ENCODE measurements at regions not wholly inside any gene's neighbourhood (a gene's known extent, or its start where the extent isn't known, plus 50 kb on each side); places are given as distances from the start of the nearest gene placed in this dataset.

DNA sequence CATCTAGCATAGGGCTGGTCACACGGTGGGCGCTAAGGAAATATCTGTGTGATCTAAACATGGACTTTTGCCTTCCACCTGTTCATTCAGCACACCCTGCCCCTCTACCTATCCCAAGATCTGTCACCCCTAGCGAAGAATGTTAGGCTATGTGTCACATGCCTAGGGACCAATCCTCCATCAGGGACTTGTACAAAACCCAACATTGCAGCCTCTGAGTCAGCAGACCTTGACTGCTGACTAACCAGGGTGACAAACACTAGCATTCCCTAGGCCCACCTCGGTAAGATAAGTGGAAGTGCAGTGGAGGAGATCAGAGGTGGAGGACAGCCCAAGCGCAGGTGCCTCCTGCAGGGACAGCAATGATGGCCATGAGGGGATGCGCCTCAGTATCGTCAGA lies 99.2 kb downstream of the SOX11 start:
- intact Hi-C loops (cut with DNase I), result no loop called here
- Histone ChIP-seq H3K4me1 (no peaks in the 10 kb centered on the region), H3K27me3 (no peaks in the 10 kb centered on the region), H3K36me3 (no peaks in the 10 kb centered on the region), H3K27ac (no peak overlapping the region), H3K9me3 (peaks cover 0 to 15% of the 10 kb centered on the region in 2 donors), H3K4me3 (no peak overlapping the region)
- no peak for DNase-seq (ENCODE audit: low spot score in 2 of 2)
- TF ChIP-seq, protein P1, sequence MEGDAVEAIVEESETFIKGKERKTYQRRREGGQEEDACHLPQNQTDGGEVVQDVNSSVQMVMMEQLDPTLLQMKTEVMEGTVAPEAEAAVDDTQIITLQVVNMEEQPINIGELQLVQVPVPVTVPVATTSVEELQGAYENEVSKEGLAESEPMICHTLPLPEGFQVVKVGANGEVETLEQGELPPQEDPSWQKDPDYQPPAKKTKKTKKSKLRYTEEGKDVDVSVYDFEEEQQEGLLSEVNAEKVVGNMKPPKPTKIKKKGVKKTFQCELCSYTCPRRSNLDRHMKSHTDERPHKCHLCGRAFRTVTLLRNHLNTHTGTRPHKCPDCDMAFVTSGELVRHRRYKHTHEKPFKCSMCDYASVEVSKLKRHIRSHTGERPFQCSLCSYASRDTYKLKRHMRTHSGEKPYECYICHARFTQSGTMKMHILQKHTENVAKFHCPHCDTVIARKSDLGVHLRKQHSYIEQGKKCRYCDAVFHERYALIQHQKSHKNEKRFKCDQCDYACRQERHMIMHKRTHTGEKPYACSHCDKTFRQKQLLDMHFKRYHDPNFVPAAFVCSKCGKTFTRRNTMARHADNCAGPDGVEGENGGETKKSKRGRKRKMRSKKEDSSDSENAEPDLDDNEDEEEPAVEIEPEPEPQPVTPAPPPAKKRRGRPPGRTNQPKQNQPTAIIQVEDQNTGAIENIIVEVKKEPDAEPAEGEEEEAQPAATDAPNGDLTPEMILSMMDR (IDR thresholded peaks at IDR 0.05), result no peak

DNA sequence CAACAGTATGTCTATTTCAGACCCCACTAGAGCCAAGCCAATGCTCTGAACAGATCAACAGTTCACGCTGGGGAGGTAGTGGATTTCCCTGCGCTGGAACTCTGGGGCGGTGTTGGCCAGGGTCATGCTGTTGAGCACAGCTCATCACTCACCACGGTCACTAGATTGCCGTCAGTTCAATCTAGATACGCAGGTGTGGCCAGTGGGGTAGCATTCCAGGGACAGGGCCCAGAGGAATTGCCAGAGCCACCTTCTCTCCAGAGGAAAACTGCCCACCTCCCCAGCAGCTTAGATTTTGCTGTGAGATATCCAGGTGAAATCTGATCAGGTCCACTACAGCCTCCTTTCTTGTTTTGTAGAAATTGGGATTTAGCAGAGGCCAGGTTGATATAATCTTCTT lies 101.8 kb downstream of the SOX11 start:
- TF ChIP-seq, protein P1 (IDR thresholded peaks at IDR 0.05), result no peak
- H3K4me3 ChIP-seq, result no peak overlapping the region
- H3K27me3 ChIP-seq, result no peaks in the 10 kb centered on the region
- DNase-seq (ENCODE audit: low spot score in 2 of 2), result no peak
- peaks cover 0 to 2% of the 10 kb centered on the region in 2 donors for H3K9me3 ChIP-seq
- intact Hi-C loops (cut with DNase I), result no loop called here
- H3K27ac ChIP-seq, result no peak overlapping the region
- H3K4me1 ChIP-seq, result no peaks in the 10 kb centered on the region
- no peaks in the 10 kb centered on the region for H3K36me3 ChIP-seq

DNA sequence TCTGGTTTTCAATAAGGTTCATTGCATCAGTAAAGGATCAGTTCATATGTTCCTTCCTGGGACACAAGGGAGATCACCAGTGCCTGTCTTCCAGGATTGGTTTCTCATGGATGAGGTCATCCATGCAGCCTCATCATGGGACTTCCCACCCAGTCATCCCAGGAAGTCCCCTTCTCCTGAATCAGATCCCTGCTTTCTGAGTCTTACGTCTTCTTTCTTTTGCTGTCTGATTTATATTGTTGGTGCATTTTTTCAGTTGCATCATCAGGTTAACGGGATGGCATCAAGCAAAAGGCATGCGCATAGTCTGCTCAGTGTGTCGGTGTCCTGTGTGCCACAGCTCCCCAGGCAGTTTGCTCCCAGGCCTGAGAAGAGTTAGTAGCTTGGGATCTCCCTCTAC lies 105.9 kb downstream of the SOX11 start:
- TF ChIP-seq, protein P1 (IDR thresholded peaks at IDR 0.05), result no peak
- H3K4me3 ChIP-seq, result no peak overlapping the region
- H3K27ac ChIP-seq, result no peak overlapping the region
- intact Hi-C loops (cut with DNase I), result no loop called here
- no peak for DNase-seq (ENCODE audit: low spot score in 2 of 2)
- H3K4me1 ChIP-seq, result no peaks in the 10 kb centered on the region
- no peaks in the 10 kb centered on the region for H3K27me3 ChIP-seq
- H3K36me3 ChIP-seq, result no peaks in the 10 kb centered on the region
- H3K9me3 ChIP-seq, result no peaks in the 10 kb centered on the region

DNA sequence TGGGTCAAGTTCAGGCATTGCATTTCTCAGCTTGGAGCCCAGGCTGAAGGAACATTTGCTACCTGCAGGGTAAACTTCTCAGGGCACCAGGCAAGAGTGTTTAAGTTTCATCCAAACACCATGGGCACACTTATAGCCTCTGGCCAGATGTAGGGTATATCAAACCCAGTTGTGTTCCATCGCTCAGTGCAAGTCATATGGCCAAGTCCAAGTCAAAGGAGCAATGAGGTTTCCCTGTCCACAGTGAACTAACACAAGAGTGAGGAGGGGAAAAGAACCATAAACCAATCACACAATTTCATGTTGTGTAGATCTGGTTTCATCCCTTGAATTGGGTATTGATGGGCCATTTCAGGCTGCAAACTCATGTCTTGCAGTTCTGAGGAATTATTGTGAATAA lies 107.2 kb downstream of the SOX11 start:
- no peak overlapping the region for H3K4me3 ChIP-seq
- H3K4me1 ChIP-seq, result no peaks in the 10 kb centered on the region
- H3K27ac ChIP-seq, result no peak overlapping the region
- H3K36me3 ChIP-seq, result no peaks in the 10 kb centered on the region
- TF ChIP-seq, protein P1 (IDR thresholded peaks at IDR 0.05), result no peak
- DNase-seq (ENCODE audit: low spot score in 2 of 2), result no peak
- no peaks in the 10 kb centered on the region for H3K9me3 ChIP-seq
- intact Hi-C loops (cut with DNase I), result no loop called here
- H3K27me3 ChIP-seq, result no peaks in the 10 kb centered on the region

DNA sequence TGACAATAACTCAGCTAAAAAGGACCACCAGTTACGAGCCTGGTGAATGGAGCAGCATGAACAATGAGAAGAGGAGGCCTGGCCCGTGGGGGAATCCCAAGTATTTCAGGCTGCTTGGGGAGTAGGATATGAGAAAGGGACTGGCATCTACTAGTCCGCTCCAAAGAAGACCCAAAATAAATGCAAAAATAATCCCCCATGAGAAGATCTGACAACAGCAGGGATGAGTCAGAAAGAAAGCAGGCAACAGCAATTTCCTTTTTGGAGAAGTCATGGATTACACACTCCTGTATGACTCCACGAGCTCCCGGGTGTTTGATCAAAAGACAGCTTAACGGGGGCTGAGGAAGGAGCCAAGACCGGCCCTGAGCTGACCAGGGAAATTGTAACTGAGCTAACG lies 111.4 kb downstream of the SOX11 start:
- H3K4me1 ChIP-seq, result no peaks in the 10 kb centered on the region
- intact Hi-C loops (cut with DNase I), result no loop called here
- no peak overlapping the region for H3K4me3 ChIP-seq
- no peaks in the 10 kb centered on the region for H3K9me3 ChIP-seq
- no peaks in the 10 kb centered on the region for H3K27me3 ChIP-seq
- H3K27ac ChIP-seq, result no peak overlapping the region
- TF ChIP-seq, protein P1 (IDR thresholded peaks at IDR 0.05), result no peak
- DNase-seq (ENCODE audit: low spot score in 2 of 2), result no peak
- no peaks in the 10 kb centered on the region for H3K36me3 ChIP-seq

DNA sequence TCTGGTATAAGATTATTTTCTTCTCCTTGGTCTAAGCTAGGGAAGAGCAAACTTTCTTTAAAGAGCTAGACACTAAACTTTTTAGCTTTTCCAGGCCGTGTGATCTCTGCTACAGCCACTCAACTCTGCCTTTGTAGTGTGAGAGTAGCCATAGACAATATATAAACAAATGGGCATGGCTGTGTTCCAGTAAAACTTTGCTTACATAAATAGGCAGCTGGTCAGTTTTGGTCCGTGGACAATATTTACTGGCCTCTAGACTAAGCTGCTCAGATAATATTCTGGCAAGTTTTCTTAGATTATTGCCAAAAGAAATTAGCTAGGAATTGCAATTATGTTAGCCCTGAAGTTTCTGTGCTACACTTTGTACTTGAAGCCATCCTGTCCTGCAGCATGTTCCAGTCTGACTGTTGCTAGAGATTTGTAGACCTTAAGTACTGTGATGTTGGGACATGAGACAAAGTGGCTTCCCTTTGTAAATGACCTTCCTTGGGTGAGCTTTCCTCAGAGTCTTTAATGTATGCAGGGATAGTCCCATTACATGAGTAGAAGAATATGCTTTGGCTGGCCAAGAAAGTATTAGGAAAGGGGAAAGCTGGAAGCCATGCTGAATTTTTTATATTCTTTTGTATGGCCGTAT lies 126.9 kb downstream of the SOX11 start:
- H3K9me3 ChIP-seq, result no peaks in the 10 kb centered on the region
- intact Hi-C loops (cut with DNase I), result no loop called here
- H3K36me3 ChIP-seq, result no peaks in the 10 kb centered on the region
- TF ChIP-seq, protein P1 (IDR thresholded peaks at IDR 0.05), result no peak
- H3K27me3 ChIP-seq, result no peaks in the 10 kb centered on the region
- no peak for DNase-seq (ENCODE audit: low spot score in 2 of 2)
- H3K4me3 ChIP-seq, result no peak overlapping the region
- no peaks in the 10 kb centered on the region for H3K4me1 ChIP-seq
- no peak overlapping the region for H3K27ac ChIP-seq
